Body of pancreas (tissue), 4 donors: ENCODE measurements at regions not wholly inside any gene's neighbourhood (a gene's known extent, or its start where the extent isn't known, plus 50 kb on each side); places are given as distances from the start of the nearest gene placed in this dataset.

Source experiments
- POLR2A ChIP-seq, 3 donors: fragments of 450-650 bp; IDR thresholded peaks; one replicate each; pipeline ENCODE4 v1.6.1; 2016; ENCODE audit warnings: antibody characterized with exemption in 3 of 3, mild to moderate bottlenecking in 2 of 3
- TF ChIP-seq, protein P1 (sequence below), 7 experiments: fragments of 450-650 bp in 4 of 7; fragments of 200-600 bp in 3 of 7; sonication (generic) in 3 of 7; IDR thresholded peaks; one replicate each; pipeline ENCODE4 v1.5.1; 2016 to 2019; ENCODE audit warnings: antibody characterized with exemption in 7 of 7

DNA sequence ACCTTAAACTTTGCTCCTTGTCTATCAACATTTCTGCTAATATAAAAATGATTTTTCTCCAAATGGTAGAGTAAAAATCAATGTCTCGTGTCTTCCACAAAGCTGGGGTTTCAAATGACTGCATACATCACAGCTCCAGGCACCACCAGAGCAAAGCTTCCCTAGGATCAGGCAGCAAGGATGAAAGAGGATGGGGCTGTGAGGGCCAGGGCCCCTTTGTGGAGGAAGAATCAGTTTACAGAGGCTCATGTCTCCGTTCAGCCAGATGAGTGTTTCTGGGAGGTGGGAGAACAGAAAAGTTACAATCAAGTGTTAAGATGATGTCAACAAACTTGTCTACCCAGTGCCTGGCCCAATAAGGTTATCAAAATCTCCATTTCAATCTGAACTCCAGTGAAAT, 105.5 kb downstream of the BDH1 start:
- TF ChIP-seq, protein P1, sequence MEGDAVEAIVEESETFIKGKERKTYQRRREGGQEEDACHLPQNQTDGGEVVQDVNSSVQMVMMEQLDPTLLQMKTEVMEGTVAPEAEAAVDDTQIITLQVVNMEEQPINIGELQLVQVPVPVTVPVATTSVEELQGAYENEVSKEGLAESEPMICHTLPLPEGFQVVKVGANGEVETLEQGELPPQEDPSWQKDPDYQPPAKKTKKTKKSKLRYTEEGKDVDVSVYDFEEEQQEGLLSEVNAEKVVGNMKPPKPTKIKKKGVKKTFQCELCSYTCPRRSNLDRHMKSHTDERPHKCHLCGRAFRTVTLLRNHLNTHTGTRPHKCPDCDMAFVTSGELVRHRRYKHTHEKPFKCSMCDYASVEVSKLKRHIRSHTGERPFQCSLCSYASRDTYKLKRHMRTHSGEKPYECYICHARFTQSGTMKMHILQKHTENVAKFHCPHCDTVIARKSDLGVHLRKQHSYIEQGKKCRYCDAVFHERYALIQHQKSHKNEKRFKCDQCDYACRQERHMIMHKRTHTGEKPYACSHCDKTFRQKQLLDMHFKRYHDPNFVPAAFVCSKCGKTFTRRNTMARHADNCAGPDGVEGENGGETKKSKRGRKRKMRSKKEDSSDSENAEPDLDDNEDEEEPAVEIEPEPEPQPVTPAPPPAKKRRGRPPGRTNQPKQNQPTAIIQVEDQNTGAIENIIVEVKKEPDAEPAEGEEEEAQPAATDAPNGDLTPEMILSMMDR (IDR thresholded peaks at IDR 0.05), result no peak
- no peak for TF ChIP-seq POLR2A (IDR thresholded peaks at IDR 0.05)
